Peyer's patch (tissue), 4 donors: ENCODE measurements at regions not wholly inside any gene's neighbourhood (a gene's known extent, or its start where the extent isn't known, plus 50 kb on each side); places are given as distances from the start of the nearest gene placed in this dataset.

ENCODE experiments used
- DNase-seq, 3 donors: peaks; one replicate each; pipeline ENCODE4 v3.0.0-alpha.2; 2017 to 2019
- H3K27ac ChIP-seq, 4 donors: fragments of 200-600 bp; sonication (generic); one replicate each; pipeline ENCODE4 v1.5.1; 2016 to 2019
- H3K27me3 ChIP-seq, 2 donors: fragments of 200-600 bp; sonication (generic); one replicate each; pipeline ENCODE4 v1.5.1; 2019
- H3K36me3 ChIP-seq, 3 donors: fragments of 200-600 bp; sonication (generic); one replicate each; pipeline ENCODE4 v1.5.1; 2016 to 2019
- H3K4me1 ChIP-seq, 4 donors: fragments of 200-600 bp; sonication (generic); one replicate each; pipeline ENCODE4 v1.5.1; 2016 to 2019
- H3K4me3 ChIP-seq, 4 donors: fragments of 200-600 bp; sonication (generic); 1 replicate in 3 of 4; 2 replicates in 1 of 4; pipeline ENCODE4 v1.5.1; 2016 to 2019; ENCODE audit warnings: mild to moderate bottlenecking in 1 of 4
- H3K9me3 ChIP-seq, 4 donors: fragments of 200-600 bp; sonication (generic); one replicate each; pipeline ENCODE4 v1.5.1; 2016 to 2019; ENCODE audit warnings: mild to moderate bottlenecking in 1 of 4
- POLR2A ChIP-seq, 2 donors: fragments of 450-650 bp; IDR thresholded peaks; one replicate each; pipeline ENCODE4 v1.5.1; 2017; ENCODE audit warnings: antibody characterized with exemption in 2 of 2, mild to moderate bottlenecking in 2 of 2, moderate library complexity in 2 of 2
- TF ChIP-seq, protein P1 (sequence below), 6 experiments: fragments of 450-650 bp in 4 of 6; fragments of 200-600 bp in 2 of 6; sonication (generic) in 1 of 6; IDR thresholded peaks; one replicate each; pipeline ENCODE4 v1.5.1; 2017 to 2019; ENCODE audit warnings: antibody characterized with exemption in 6 of 6, mild to moderate bottlenecking in 3 of 6, moderate library complexity in 1 of 6

DNA sequence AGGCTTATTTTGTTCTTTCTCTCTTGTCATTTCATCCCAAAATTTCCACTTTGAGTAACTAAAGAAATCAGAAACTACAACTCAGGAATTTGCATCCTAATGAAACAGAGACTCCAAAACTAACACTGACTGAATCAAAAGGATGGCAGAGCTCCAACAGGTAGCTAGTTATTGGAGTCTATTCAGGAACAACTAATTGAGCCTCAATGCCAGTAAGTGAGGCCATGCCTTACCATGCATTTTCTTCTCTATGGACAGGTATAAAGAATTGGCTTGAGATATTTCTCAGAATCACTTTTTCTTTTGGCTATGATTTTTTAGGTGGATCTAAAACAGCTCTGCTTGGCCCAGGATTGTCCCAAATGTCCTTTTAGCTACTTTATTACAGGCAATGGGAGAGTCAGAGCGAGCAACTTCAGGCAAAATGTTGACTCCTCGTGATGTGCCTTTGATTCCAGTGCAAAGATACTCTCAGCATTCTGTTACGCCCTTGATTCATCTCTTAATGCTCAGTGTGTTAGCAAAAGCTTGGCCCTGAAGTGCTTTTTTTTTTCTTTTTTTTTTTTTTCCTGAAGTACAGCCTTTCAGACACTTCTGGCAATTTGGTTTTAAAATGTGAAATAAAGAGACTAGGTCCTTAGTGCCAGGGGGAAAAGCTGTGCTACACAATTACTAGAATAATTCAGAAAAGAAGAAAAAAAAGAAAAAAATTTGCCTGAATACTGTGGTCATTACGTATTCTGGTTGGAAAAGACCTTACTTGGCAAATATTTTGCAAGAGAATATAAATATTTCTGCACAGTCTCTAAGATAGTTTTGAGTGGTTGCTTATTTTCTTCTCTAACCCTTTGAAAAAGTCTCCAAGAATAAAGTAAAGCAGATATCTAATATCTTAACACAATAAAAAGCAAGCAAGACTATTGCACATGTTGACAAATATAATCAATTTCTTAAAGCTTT is 423.7 kb downstream of the ANXA1 start:
- H3K9me3 ChIP-seq, result no peaks in the 10 kb centered on the region
- TF ChIP-seq POLR2A (IDR thresholded peaks at IDR 0.05), result no peak
- TF ChIP-seq, protein P1, sequence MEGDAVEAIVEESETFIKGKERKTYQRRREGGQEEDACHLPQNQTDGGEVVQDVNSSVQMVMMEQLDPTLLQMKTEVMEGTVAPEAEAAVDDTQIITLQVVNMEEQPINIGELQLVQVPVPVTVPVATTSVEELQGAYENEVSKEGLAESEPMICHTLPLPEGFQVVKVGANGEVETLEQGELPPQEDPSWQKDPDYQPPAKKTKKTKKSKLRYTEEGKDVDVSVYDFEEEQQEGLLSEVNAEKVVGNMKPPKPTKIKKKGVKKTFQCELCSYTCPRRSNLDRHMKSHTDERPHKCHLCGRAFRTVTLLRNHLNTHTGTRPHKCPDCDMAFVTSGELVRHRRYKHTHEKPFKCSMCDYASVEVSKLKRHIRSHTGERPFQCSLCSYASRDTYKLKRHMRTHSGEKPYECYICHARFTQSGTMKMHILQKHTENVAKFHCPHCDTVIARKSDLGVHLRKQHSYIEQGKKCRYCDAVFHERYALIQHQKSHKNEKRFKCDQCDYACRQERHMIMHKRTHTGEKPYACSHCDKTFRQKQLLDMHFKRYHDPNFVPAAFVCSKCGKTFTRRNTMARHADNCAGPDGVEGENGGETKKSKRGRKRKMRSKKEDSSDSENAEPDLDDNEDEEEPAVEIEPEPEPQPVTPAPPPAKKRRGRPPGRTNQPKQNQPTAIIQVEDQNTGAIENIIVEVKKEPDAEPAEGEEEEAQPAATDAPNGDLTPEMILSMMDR (IDR thresholded peaks at IDR 0.05), result no peak
- no peaks in the 10 kb centered on the region for H3K4me1 ChIP-seq
- H3K27ac ChIP-seq, result no peak overlapping the region
- DNase-seq, result no peak
- no peaks in the 10 kb centered on the region for H3K27me3 ChIP-seq
- no peaks in the 10 kb centered on the region for H3K36me3 ChIP-seq
- H3K4me3 ChIP-seq, result no peak overlapping the region

DNA sequence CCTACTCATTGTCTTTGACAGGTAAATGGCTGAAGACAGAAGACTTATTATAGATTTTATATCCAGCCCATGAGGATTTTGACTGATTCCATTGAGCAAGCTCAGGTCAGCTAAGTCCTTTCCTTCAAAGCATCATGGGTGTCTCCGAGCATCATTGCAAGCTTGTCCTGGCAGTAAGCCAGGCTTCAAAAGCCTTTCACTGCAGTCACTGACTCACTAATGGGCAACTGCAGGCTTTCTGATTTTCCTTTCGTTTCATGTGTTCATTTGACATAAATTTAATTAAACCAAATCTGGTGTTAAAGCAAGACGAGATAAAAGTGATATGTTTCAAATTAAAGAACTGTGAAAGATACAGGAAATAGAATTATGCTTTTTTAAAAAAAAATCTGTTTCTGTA is 426.2 kb downstream of the ANXA1 start:
- no peak for TF ChIP-seq POLR2A (IDR thresholded peaks at IDR 0.05)
- TF ChIP-seq, protein P1 (IDR thresholded peaks at IDR 0.05), result no peak

DNA sequence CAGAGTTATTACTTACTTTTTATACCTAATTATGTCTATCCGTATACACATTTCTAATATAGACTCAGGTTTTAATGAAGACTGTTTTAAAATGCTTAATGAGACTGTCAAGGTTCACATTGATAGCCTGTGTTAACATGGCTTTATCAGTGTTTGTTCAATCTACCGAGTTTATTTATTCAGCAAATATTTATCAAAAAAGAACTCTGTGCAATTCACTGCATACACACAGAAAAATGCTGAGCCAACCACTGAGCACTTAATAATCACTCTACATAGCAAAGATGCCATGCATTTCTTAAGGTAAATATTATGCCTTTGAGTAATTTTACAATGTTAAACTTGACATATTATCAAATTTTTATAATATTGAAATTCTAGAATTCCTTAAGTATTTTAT is 428.2 kb downstream of the ANXA1 start:
- no peaks in the 10 kb centered on the region for H3K27me3 ChIP-seq
- TF ChIP-seq, protein P1 (IDR thresholded peaks at IDR 0.05), result no peak
- TF ChIP-seq POLR2A (IDR thresholded peaks at IDR 0.05), result no peak
- no peaks in the 10 kb centered on the region for H3K36me3 ChIP-seq
- H3K27ac ChIP-seq, result no peak overlapping the region
- no peaks in the 10 kb centered on the region for H3K4me1 ChIP-seq
- no peak overlapping the region for H3K4me3 ChIP-seq
- no peaks in the 10 kb centered on the region for H3K9me3 ChIP-seq
- DNase-seq, result no peak

More for the DNA sequence above, 426.2 kb downstream of the ANXA1 start:
- Histone ChIP-seq H3K9me3 (no peaks in the 10 kb centered on the region), H3K4me1 (no peaks in the 10 kb centered on the region), H3K27ac (no peak overlapping the region), H3K27me3 (no peaks in the 10 kb centered on the region), H3K4me3 (no peak overlapping the region), H3K36me3 (no peaks in the 10 kb centered on the region)
- DNase-seq, result no peak

DNA sequence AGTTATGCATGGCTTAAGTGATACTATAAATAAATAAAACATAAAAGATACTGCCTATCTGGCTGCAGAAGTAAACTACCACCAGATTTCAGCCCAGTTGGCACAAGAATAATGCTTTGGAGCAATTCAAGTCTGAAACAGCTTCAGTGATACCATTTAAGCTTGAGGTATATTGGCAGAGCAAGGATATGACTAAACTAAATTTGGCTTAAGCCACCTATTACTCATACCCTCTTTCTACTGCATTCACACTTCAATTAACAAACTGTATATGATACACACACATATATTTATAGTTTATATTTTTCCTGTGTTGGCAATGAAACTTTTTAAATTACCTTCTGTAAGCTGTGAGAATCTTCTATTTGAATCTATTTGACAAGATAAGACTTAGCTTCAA is 431.9 kb downstream of the ANXA1 start:
- H3K36me3 ChIP-seq, result no peaks in the 10 kb centered on the region
- no peak for TF ChIP-seq POLR2A (IDR thresholded peaks at IDR 0.05)
- TF ChIP-seq, protein P1 (IDR thresholded peaks at IDR 0.05), result no peak
- H3K27ac ChIP-seq, result no peak overlapping the region
- no peaks in the 10 kb centered on the region for H3K4me1 ChIP-seq
- H3K9me3 ChIP-seq, result no peaks in the 10 kb centered on the region
- no peak overlapping the region for H3K4me3 ChIP-seq
- DNase-seq, result no peak
- no peaks in the 10 kb centered on the region for H3K27me3 ChIP-seq

DNA sequence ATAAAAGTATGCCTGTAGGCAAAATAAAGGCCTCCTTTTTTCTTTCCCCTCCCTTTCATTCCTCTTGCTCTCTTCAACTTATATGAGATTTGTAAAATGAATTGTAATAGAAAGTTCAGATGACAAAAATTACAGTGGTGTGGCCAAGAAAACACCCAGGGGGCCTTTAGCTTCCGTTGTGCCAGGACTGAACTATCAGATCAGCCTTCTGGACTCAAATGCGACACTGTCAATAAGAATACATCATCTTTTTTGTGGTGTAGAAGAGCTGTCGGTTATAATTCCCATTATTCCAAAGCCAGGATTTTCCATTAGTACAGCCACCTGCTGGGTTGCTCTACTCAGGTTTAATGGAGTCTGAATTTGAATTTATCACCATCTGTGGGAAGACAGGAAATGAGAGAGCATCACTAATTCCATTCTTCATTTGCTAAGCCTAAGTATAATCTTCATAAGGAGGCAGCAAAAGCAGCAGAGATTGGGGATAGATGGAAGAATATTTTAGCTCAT is 443.4 kb downstream of the ANXA1 start:
- no peaks in the 10 kb centered on the region for H3K27me3 ChIP-seq
- no peak overlapping the region for H3K4me3 ChIP-seq
- H3K4me1 ChIP-seq, result no peaks in the 10 kb centered on the region
- TF ChIP-seq POLR2A (IDR thresholded peaks at IDR 0.05), result no peak
- no peak for DNase-seq
- H3K9me3 ChIP-seq, result no peaks in the 10 kb centered on the region
- no peaks in the 10 kb centered on the region for H3K36me3 ChIP-seq
- H3K27ac ChIP-seq, result no peak overlapping the region

DNA sequence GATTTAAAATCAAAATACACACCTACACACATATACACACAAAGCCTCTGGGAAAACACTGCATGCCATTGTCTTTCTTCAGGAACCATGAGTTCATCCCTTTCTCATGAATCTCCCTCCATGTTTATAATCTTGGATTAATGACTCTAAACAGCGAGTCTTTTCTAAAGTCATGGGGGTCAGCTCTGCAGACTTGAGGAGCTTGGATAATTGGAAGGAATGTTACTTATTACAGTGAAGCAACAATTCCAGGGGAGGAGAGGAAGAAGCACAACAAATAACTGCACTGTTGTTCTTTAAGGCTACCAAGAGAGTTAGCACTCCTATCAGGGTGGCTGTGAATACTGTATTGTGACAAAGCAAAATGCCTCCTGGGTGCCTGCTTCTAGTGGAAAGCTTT is 444.7 kb downstream of the ANXA1 start:
- no peaks in the 10 kb centered on the region for H3K9me3 ChIP-seq
- H3K36me3 ChIP-seq, result no peaks in the 10 kb centered on the region
- H3K27ac ChIP-seq, result no peak overlapping the region
- DNase-seq, result no peak
- H3K27me3 ChIP-seq, result no peaks in the 10 kb centered on the region
- no peak for TF ChIP-seq POLR2A (IDR thresholded peaks at IDR 0.05)
- TF ChIP-seq, protein P1 (IDR thresholded peaks at IDR 0.05), result no peak
- no peaks in the 10 kb centered on the region for H3K4me1 ChIP-seq
- no peak overlapping the region for H3K4me3 ChIP-seq
